Gastroesophageal sphincter (tissue), 3 donors: ENCODE measurements at regions not wholly inside any gene's neighbourhood (a gene's known extent, or its start where the extent isn't known, plus 50 kb on each side); places are given as distances from the start of the nearest gene placed in this dataset.

Experiments
- EP300 ChIP-seq: sonication (generic); formaldehyde crosslinking; IDR thresholded peaks from one replicate; pipeline ENCODE4 v1.6.1; 2017; ENCODE audit warnings: antibody characterized with exemption, mild to moderate bottlenecking
- POLR2A ChIP-seq, 2 donors: fragments of 450-650 bp; IDR thresholded peaks; one replicate each; pipeline ENCODE4 v1.6.1; 2017; ENCODE audit warnings: antibody characterized with exemption in 2 of 2, mild to moderate bottlenecking in 2 of 2, moderate library complexity in 1 of 2
- POLR2AphosphoS5 ChIP-seq: sonication (generic); formaldehyde crosslinking; IDR thresholded peaks from one replicate; pipeline ENCODE4 v1.6.1; 2017; ENCODE audit warnings: antibody characterized with exemption
- TF ChIP-seq, protein P1 (sequence below), 4 experiments: fragments of 200-600 bp in 2 of 4; fragments of 450-650 bp in 2 of 4; sonication (generic) in 1 of 4; IDR thresholded peaks; one replicate each; pipeline ENCODE4 v1.5.1; 2017 to 2019; ENCODE audit warnings: antibody characterized with exemption in 4 of 4, mild to moderate bottlenecking in 2 of 4, moderate library complexity in 2 of 4

- TF ChIP-seq EP300, result no peak
- TF ChIP-seq POLR2AphosphoS5, result no peak
- TF ChIP-seq, protein P1, sequence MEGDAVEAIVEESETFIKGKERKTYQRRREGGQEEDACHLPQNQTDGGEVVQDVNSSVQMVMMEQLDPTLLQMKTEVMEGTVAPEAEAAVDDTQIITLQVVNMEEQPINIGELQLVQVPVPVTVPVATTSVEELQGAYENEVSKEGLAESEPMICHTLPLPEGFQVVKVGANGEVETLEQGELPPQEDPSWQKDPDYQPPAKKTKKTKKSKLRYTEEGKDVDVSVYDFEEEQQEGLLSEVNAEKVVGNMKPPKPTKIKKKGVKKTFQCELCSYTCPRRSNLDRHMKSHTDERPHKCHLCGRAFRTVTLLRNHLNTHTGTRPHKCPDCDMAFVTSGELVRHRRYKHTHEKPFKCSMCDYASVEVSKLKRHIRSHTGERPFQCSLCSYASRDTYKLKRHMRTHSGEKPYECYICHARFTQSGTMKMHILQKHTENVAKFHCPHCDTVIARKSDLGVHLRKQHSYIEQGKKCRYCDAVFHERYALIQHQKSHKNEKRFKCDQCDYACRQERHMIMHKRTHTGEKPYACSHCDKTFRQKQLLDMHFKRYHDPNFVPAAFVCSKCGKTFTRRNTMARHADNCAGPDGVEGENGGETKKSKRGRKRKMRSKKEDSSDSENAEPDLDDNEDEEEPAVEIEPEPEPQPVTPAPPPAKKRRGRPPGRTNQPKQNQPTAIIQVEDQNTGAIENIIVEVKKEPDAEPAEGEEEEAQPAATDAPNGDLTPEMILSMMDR (IDR thresholded peaks at IDR 0.05), result no peak
- TF ChIP-seq POLR2A (IDR thresholded peaks at IDR 0.05), result no peak
Observed at GRCh38 chr17:13096291-13096690, 78.5 kb upstream of the ELAC2 start.
